Neural cell (in vitro differentiated cells): ENCODE measurements at regions not wholly inside any gene's neighbourhood (a gene's known extent, or its start where the extent isn't known, plus 50 kb on each side); places are given as distances from the start of the nearest gene placed in this dataset.

Experiments used
- EZH2 ChIP-seq: fragments of 200-600, 300-800 bp; shearing (Covaris generic), sonication (generic); IDR thresholded peaks from 2 replicates; pipeline ENCODE4 v1.6.1; 2014; ENCODE audit warnings: antibody characterized with exemption, low read length, borderline replicate concordance, mild to moderate bottlenecking; ENCODE audit not compliant: insufficient read depth, poor library complexity, severe bottlenecking
- RAD21 ChIP-seq: fragments of 450-650 bp; conservative IDR thresholded peaks from 2 replicates; pipeline ENCODE4 v1.6.1; 2014; ENCODE audit warnings: antibody characterized with exemption, mild to moderate bottlenecking, moderate library complexity
- REST ChIP-seq: IDR thresholded peaks from 2 replicates; pipeline ENCODE4 v1.6.1; 2012; ENCODE audit warnings: borderline replicate concordance
- SMC3 ChIP-seq: fragments of 450-650 bp; conservative IDR thresholded peaks from 2 replicates; pipeline ENCODE4 v1.6.1; 2014; ENCODE audit warnings: antibody characterized with exemption, mild to moderate bottlenecking, moderate library complexity; ENCODE audit not compliant: poor library complexity

- TF ChIP-seq REST, result no peak
- no peak for TF ChIP-seq EZH2
- no peak for TF ChIP-seq RAD21
- no peak for TF ChIP-seq SMC3
Measured at GRCh38 chr16:52657924-52658323, 111.0 kb upstream of the TOX3 start.
